ENCODE measurements at regions not wholly inside any gene's neighbourhood (a gene's known extent, or its start where the extent isn't known, plus 50 kb on each side); places are given as distances from the start of the nearest gene placed in this dataset.

DNA sequence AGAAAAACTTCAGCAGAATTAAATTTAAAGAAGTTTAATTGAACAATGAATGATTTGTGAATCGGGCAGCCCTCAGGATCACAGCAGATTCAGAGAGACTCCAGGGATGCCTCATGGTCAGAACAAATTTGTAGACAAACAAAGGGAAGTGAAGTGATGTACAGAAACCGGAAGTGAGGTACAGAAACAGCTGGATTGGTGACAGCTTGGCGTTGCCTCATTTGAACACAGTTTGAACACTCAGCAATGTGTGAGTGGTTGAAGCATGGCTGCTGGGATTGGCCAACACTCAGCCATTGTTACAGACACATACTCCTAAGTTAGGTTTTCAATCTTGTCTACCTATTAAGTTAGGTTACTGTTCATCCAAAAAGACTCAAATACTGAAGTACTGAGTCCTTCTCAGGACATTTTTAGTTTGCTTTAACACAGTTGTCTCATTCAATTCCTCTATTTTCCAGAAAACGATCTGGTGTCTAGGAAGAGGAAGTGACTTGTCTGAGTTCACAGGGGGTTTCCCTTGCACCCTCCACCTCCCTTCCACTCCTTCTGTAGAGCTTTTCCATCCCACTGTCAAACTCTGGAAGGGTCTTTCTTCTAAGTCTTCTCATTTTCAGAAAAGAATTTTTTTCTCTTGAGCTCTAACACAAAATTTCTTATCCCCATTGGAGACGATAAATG, 137.9 kb downstream of the SLC4A3 start:
- no peaks in the 10 kb centered on the region for H3K9me2 ChIP-seq (ENCODE audit: insufficient read depth, low read length)
- H3K79me2 ChIP-seq (replicated peaks; ENCODE audit: insufficient read depth, low read length): no peaks in the 10 kb centered on the region
- no peaks in the 10 kb centered on the region for H3K36me3 ChIP-seq (ENCODE audit: insufficient read depth, low read length)
- H3F3A ChIP-seq (ENCODE audit: insufficient read depth, low read length, poor library complexity, severe bottlenecking): peaks cover 1% of the 10 kb centered on the region
- no peaks in the 10 kb centered on the region for H3K9me3 ChIP-seq (ENCODE audit: low read length)
- no peak overlapping the region for H3K4me2 ChIP-seq (ENCODE audit: low read length)
- no peak overlapping the region for H3K9ac ChIP-seq (ENCODE audit: low read length)
- H3K4me3 ChIP-seq (ENCODE audit: low read length): no peak overlapping the region
- H3K27me3 ChIP-seq (ENCODE audit: insufficient read depth, low read depth, low read length): no peaks in the 10 kb centered on the region
- no peak overlapping the region for H2AFZ ChIP-seq (ENCODE audit: low read depth, low read length)
- no peak for TF ChIP-seq TAF1 (IDR thresholded peaks at IDR 0.05; ENCODE audit: low read depth)
- TF ChIP-seq EZH2 (IDR thresholded peaks at IDR 0.05; ENCODE audit: borderline replicate concordance, insufficient read depth, low read length, poor library complexity, severe bottlenecking): no peak
- TF ChIP-seq EP300 (conservative IDR thresholded peaks at IDR 0.05; ENCODE audit: poor library complexity, severe bottlenecking): no peak
- TF ChIP-seq MXI1 (conservative IDR thresholded peaks at IDR 0.05; ENCODE audit: poor library complexity, severe bottlenecking): no peak
- TF ChIP-seq SMC3 (conservative IDR thresholded peaks at IDR 0.05; ENCODE audit: poor library complexity): no peak
- no peak for TF ChIP-seq POLR2AphosphoS5 (IDR thresholded peaks at IDR 0.05)
- TF ChIP-seq, protein P1, sequence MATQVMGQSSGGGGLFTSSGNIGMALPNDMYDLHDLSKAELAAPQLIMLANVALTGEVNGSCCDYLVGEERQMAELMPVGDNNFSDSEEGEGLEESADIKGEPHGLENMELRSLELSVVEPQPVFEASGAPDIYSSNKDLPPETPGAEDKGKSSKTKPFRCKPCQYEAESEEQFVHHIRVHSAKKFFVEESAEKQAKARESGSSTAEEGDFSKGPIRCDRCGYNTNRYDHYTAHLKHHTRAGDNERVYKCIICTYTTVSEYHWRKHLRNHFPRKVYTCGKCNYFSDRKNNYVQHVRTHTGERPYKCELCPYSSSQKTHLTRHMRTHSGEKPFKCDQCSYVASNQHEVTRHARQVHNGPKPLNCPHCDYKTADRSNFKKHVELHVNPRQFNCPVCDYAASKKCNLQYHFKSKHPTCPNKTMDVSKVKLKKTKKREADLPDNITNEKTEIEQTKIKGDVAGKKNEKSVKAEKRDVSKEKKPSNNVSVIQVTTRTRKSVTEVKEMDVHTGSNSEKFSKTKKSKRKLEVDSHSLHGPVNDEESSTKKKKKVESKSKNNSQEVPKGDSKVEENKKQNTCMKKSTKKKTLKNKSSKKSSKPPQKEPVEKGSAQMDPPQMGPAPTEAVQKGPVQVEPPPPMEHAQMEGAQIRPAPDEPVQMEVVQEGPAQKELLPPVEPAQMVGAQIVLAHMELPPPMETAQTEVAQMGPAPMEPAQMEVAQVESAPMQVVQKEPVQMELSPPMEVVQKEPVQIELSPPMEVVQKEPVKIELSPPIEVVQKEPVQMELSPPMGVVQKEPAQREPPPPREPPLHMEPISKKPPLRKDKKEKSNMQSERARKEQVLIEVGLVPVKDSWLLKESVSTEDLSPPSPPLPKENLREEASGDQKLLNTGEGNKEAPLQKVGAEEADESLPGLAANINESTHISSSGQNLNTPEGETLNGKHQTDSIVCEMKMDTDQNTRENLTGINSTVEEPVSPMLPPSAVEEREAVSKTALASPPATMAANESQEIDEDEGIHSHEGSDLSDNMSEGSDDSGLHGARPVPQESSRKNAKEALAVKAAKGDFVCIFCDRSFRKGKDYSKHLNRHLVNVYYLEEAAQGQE (IDR thresholded peaks at IDR 0.05; ENCODE audit: borderline replicate concordance): no peak
- TF ChIP-seq RAD21 (conservative IDR thresholded peaks at IDR 0.05): no peak
- TF ChIP-seq, protein P2, sequence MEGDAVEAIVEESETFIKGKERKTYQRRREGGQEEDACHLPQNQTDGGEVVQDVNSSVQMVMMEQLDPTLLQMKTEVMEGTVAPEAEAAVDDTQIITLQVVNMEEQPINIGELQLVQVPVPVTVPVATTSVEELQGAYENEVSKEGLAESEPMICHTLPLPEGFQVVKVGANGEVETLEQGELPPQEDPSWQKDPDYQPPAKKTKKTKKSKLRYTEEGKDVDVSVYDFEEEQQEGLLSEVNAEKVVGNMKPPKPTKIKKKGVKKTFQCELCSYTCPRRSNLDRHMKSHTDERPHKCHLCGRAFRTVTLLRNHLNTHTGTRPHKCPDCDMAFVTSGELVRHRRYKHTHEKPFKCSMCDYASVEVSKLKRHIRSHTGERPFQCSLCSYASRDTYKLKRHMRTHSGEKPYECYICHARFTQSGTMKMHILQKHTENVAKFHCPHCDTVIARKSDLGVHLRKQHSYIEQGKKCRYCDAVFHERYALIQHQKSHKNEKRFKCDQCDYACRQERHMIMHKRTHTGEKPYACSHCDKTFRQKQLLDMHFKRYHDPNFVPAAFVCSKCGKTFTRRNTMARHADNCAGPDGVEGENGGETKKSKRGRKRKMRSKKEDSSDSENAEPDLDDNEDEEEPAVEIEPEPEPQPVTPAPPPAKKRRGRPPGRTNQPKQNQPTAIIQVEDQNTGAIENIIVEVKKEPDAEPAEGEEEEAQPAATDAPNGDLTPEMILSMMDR (IDR thresholded peaks at IDR 0.05; ENCODE audit: poor library complexity, severe bottlenecking): no peak
- H4K20me1 ChIP-seq (ENCODE audit: insufficient read depth): no peaks in the 10 kb centered on the region
- no peak overlapping the region for H3K27ac ChIP-seq (ENCODE audit: low read length)

DNA sequence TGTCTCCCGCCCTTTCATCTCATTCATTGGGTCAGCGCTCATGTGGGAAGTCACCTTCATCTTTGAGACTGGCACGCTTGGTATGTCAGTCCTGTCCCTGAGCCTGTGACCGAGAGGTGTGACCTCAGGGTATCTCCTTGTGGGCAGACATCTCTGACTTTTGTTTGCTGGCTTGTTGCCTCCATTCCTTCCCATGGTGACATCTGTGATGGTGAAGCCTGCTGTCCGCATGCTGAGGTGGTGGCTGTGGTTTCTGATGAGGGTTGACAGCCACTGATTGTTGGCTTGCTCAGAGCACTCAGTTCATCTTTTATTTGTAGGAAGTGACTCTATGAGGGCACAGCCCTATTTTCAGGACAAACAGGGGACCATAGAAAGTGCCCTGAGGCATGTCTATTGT, 139.2 kb downstream of the SLC4A3 start:
- Histone ChIP-seq H4K20me1 (ENCODE audit: insufficient read depth) (no peaks in the 10 kb centered on the region), H3F3A (ENCODE audit: insufficient read depth, low read length, poor library complexity, severe bottlenecking) (no peaks in the 10 kb centered on the region), H3K9me2 (ENCODE audit: insufficient read depth, low read length) (no peaks in the 10 kb centered on the region), H2AFZ (ENCODE audit: low read depth, low read length) (no peak overlapping the region), H3K36me3 (ENCODE audit: insufficient read depth, low read length) (no peaks in the 10 kb centered on the region), H3K9ac (ENCODE audit: low read length) (no peak overlapping the region), H3K4me2 (ENCODE audit: low read length) (no peak overlapping the region), H3K27me3 (ENCODE audit: insufficient read depth, low read depth, low read length) (no peaks in the 10 kb centered on the region), H3K4me3 (ENCODE audit: low read length) (no peak overlapping the region), H3K27ac (ENCODE audit: low read length) (no peak overlapping the region), H3K9me3 (ENCODE audit: low read length) (no peaks in the 10 kb centered on the region), H3K79me2 (replicated peaks; ENCODE audit: insufficient read depth, low read length) (no peaks in the 10 kb centered on the region)
- TF ChIP-seq, protein P2 (IDR thresholded peaks at IDR 0.05; ENCODE audit: poor library complexity, severe bottlenecking): no peak
- no peak for TF ChIP-seq RAD21 (conservative IDR thresholded peaks at IDR 0.05)
- no peak for TF ChIP-seq EZH2 (IDR thresholded peaks at IDR 0.05; ENCODE audit: borderline replicate concordance, insufficient read depth, low read length, poor library complexity, severe bottlenecking)
- TF ChIP-seq, protein P1 (IDR thresholded peaks at IDR 0.05; ENCODE audit: borderline replicate concordance): no peak
- TF ChIP-seq TAF1 (IDR thresholded peaks at IDR 0.05; ENCODE audit: low read depth): no peak
- no peak for TF ChIP-seq EP300 (conservative IDR thresholded peaks at IDR 0.05; ENCODE audit: poor library complexity, severe bottlenecking)
- TF ChIP-seq POLR2AphosphoS5 (IDR thresholded peaks at IDR 0.05): no peak
- no peak for TF ChIP-seq MXI1 (conservative IDR thresholded peaks at IDR 0.05; ENCODE audit: poor library complexity, severe bottlenecking)
- no peak for TF ChIP-seq SMC3 (conservative IDR thresholded peaks at IDR 0.05; ENCODE audit: poor library complexity)
